NOMO-1 (cell line): ENCODE measurements at regions not wholly inside any gene's neighbourhood (a gene's known extent, or its start where the extent isn't known, plus 50 kb on each side); places are given as distances from the start of the nearest gene placed in this dataset.

ENCODE experiments used
- DNase-seq, 2 experiments: peaks; one replicate each; lab custom pipeline; 2025; ENCODE audit not compliant: unreplicated experiment in 2 of 2; lab: John Stamatoyannopoulos, UW

- no peak for DNase-seq
Measured at GRCh38 chr18:41482501-41482900, 472.5 kb upstream of the PIK3C3 start.

- no peak for DNase-seq
Measured at GRCh38 chr18:41466436-41467160, 488.4 kb upstream of the PIK3C3 start.

GRCh38 chr18:41465386-41465785 lies 489.6 kb upstream of the PIK3C3 start:
- no peak for DNase-seq

- no peak for DNase-seq
Measured at GRCh38 chr18:41464278-41464677, 490.8 kb upstream of the PIK3C3 start.

DNA sequence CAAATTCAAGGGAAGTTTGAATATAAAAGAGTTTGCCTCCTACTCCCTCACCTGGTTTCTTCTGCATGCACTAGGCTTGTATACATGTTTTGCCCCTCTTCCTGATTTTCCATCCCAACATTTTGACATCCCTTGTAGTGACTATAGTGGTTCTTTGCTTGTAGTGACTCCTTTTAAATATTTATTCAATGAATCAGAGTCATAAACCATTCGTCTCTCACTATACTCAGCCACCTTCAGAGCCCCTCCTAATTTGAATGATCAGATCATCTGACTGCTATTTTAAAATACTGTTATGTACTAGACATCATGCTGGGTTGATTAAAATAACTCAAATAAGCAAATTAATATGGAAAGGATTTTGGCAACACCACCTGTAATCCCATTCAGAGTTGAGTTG lies 492.1 kb upstream of the PIK3C3 start:
- no peak for DNase-seq

GRCh38 chr18:41461114-41461513 lies 493.9 kb upstream of the PIK3C3 start:
- no peak for DNase-seq

GRCh38 chr18:41459656-41460055 lies 495.4 kb upstream of the PIK3C3 start:
- no peak for DNase-seq

GRCh38 chr18:41458376-41458775 lies 496.7 kb upstream of the PIK3C3 start:
- no peak for DNase-seq

DNA sequence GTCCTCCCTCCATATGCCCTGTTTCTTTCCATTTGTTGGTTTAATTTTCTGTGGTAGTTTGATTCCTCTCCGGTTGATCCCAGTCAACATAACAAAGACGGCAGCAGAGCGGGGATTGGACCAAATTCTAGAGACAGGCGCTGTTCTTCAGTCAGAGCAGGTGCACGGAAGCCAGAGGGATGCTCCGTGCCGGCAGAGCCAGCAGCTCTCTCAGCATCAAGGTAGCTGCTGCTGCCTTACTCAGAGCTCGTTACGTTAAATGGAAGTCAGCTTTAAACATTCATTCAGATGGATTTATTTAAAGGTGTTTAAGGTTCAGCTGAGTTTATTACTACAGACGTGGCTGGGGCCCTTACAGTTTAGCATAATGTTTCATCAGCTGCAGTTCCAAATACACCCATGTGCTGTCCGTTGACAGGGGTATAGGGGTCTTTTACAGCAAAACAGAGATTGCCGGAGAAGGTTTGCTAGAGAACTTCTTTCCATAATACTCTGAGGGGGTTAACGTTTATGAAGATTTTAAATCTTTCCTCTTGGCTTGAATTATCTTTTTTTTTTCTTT lies 497.2 kb upstream of the PIK3C3 start:
- DNase-seq, result no peak

DNA sequence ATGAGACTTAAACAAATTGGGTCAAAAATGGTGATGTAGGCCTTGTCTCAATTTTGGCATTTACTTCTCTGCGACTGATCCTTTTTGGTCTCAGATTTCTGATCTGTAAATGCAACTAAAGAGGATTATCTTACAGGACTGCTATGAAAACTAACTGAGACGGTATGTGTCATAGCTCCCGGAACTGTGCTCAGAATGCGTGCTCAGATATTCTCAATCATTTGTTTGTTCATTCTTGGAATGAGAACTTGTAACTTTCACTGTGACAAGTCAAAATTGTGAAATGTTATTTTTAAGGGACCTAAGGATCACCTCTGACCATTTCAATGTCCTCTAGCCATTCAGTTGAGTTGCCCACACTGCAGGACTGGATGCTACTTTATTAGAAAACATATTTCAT lies 498.2 kb upstream of the PIK3C3 start:
- no peak for DNase-seq

GRCh38 chr18:41449612-41450011 lies 505.4 kb upstream of the PIK3C3 start:
- DNase-seq, result no peak

GRCh38 chr18:41444943-41445342 lies 510.1 kb upstream of the PIK3C3 start:
- DNase-seq, result no peak

DNA sequence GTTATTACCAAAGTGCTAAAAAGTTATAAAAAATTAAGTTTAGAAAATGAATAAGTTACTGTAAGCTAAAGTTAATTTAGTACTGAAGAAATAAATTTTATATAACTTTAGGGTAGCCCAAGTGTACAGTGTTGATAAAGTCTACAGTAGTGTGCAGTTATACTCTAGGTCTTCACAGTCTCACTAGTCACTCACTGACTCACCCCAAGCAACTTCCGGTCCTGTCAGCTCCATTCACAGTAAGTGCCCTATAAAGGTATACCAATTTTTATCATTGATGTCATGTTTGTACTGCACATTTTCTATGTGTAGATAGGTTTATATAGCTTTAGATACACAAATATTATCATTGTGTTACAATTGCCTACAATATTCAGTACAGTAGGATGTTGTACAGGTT lies 518.3 kb upstream of the PIK3C3 start:
- DNase-seq, result no peak

DNA sequence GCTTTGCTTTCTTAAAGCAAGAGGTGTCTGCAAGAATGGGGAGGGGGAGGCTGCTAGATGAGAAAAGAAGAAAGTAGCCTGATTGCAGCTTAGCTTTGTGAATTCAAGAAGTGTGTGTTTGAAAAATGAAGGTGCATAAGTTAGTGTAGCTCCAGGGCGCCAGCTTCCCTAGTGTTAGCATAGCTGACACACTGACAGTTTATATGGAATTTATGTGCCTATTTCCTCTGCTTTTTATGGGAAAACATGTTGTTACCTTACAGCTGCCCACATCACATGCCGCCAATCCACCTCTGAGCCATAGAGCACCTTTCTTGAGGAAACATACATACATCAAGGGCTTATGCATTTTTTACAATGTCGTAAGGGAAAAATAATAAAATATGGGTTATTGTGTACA lies 536.4 kb upstream of the PIK3C3 start:
- DNase-seq, result no peak

DNA sequence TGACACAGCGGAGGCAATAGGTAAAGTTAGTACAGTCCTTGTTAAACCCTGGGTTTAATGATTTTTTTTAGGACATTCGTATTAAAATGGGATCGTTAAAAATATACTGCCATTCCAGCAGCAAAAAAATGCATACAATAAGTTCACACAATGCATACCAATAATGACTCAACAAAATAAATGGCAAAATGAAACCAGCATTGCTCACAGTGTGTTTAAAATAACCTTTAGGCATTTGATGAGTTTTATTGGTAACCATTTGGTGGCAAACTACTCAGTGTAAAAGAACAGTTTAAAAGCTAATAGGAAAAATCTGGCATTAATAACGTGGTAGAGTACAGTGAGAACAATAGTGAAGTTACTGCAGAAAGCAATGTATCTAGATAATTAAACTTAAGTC lies 539.0 kb upstream of the PIK3C3 start:
- no peak for DNase-seq

DNA sequence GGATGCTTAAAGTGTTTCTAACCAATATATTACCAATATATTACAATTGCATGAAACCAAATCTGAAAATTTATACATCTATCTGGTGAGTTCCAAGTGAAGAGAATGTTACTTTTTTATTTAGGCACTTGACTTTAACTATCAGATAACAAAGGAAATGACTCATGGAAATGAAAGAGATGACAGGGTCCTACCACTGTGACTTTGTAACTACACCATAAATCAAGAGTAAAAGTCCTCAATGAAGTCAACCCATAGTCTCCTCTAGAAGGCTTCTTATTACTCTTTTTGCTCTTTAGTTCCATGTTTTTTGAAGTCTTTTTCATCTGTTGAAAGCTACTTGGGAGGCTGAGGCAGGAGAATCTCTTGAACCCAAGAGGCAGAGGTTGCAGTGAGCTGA lies 545.0 kb upstream of the PIK3C3 start:
- no peak for DNase-seq

GRCh38 chr18:41406834-41407233 lies 548.2 kb upstream of the PIK3C3 start:
- no peak for DNase-seq

- no peak for DNase-seq
Measured at GRCh38 chr18:41396861-41397260, 558.2 kb upstream of the PIK3C3 start.

- no peak for DNase-seq
Measured at GRCh38 chr18:41396211-41396610, 558.8 kb upstream of the PIK3C3 start.

- no peak for DNase-seq
Measured at GRCh38 chr18:41395695-41396094, 559.3 kb upstream of the PIK3C3 start.

GRCh38 chr18:41391616-41392595 lies 563.1 kb upstream of the PIK3C3 start:
- peak; percentile 22 to 29 for DNase-seq

DNA sequence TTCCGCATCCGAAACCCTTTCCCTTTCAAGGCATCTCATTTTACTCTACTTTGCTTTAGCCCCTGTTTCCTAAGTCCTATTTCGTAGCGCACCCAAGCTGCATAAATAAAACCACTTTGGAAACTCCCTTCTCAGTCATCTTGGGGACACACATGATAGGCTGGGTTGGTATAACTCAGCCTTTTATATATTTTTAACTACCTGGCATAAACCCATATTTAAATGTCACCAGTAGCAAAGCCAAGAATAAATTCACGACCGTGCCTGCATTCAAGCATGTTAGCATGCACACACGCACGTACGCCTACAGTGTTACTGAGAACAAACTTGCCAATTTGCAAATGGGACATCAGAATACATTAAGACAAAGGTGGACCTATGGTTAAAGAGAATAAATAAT lies 564.7 kb upstream of the PIK3C3 start:
- DNase-seq, result no peak
